Uterus (tissue), 3 donors: ENCODE measurements at regions not wholly inside any gene's neighbourhood (a gene's known extent, or its start where the extent isn't known, plus 50 kb on each side); places are given as distances from the start of the nearest gene placed in this dataset.

Source experiments
- DNase-seq, 2 donors: peaks; one replicate each; pipeline ENCODE4 v3.0.0-alpha.2; 2019 to 2020
- H3K27ac ChIP-seq, 2 donors: fragments of 200-600 bp; sonication (generic); 1 replicate in 1 of 2; 2 replicates in 1 of 2; pipeline ENCODE4 v1.5.1; 2016 to 2018
- H3K27me3 ChIP-seq, 2 donors: fragments of 200-600 bp; sonication (generic); one replicate each; pipeline ENCODE4 v1.5.1; 2018 to 2019; ENCODE audit warnings: control low read depth in 1 of 2
- H3K36me3 ChIP-seq, 2 donors: fragments of 200-600 bp; sonication (generic); one replicate each; pipeline ENCODE4 v1.5.1; 2019; ENCODE audit warnings: control low read depth in 1 of 2
- H3K4me1 ChIP-seq, 2 donors: fragments of 200-600 bp; sonication (generic); one replicate each; pipeline ENCODE4 v1.5.1; 2018 to 2019; ENCODE audit warnings: control low read depth in 1 of 2
- H3K4me3 ChIP-seq, 2 donors: fragments of 200-600 bp; sonication (generic); 1 replicate in 1 of 2; 2 replicates in 1 of 2; pipeline ENCODE4 v1.5.1; 2018 to 2019; ENCODE audit warnings: mild to moderate bottlenecking in 1 of 2
- H3K9me3 ChIP-seq, 2 donors: fragments of 200-600 bp; sonication (generic); one replicate each; pipeline ENCODE4 v1.5.1; 2019; ENCODE audit warnings: control low read depth in 1 of 2
- CTCF ChIP-seq, 4 experiments: fragments of 200-600 bp in 2 of 4; fragments of 450-650 bp in 2 of 4; sonication (generic) in 2 of 4; IDR thresholded peaks; one replicate each; pipeline ENCODE4 v1.5.1; 2016 to 2019; ENCODE audit warnings: antibody characterized with exemption in 4 of 4, mild to moderate bottlenecking in 2 of 4, moderate library complexity in 1 of 4
- POLR2A ChIP-seq, 2 donors: fragments of 450-650 bp; IDR thresholded peaks; one replicate each; pipeline ENCODE4 v1.6.1; 2016; ENCODE audit warnings: antibody characterized with exemption in 2 of 2, mild to moderate bottlenecking in 1 of 2, moderate library complexity in 1 of 2
- intact Hi-C: fragments of 100-400 bp; cut with DNase I; formaldehyde crosslinking; loops from one replicate; pipeline ENCODE4 v1.15.1; 2023; ENCODE audit warnings: low total_unique reads
- donor health status: DM: yes; HTN: yes; CAD: no.

DNA sequence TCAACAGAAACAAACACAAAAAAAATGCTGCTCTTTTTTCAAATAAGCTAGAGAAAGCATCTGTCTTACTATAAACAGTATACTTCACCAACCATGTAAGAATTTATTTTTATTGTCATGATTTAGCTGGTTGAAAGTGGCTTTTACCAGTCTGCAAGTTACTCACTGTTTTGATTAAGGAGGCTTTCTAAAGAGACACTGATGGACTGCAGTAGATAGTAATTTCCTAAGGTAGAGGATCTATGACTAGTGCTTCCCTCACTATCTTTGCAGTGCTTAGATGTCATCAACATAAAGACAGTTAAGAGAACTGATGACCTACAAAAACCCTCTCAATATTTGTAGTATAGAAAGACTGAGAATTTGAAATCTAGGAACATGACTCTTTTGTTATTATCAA lies 846.2 kb upstream of the AGA start:
- no peak overlapping the region for H3K27ac ChIP-seq
- no peak for TF ChIP-seq POLR2A (IDR thresholded peaks at IDR 0.05)
- no peak for TF ChIP-seq CTCF (IDR thresholded peaks at IDR 0.05)

GRCh38 chr4:178293601-178294000 lies 851.4 kb upstream of the AGA start:
- DNase-seq: no peak
- H3K9me3 ChIP-seq: no peaks in the 10 kb centered on the region
- no peaks in the 10 kb centered on the region for H3K4me1 ChIP-seq
- H3K27ac ChIP-seq: no peak overlapping the region
- TF ChIP-seq POLR2A (IDR thresholded peaks at IDR 0.05): no peak
- no peak for TF ChIP-seq CTCF (IDR thresholded peaks at IDR 0.05)
- intact Hi-C loops: no loop called here
- no peaks in the 10 kb centered on the region for H3K27me3 ChIP-seq
- H3K36me3 ChIP-seq: no peaks in the 10 kb centered on the region
- no peak overlapping the region for H3K4me3 ChIP-seq

More for the DNA sequence above, 846.2 kb upstream of the AGA start:
- no peaks in the 10 kb centered on the region for H3K9me3 ChIP-seq
- H3K4me1 ChIP-seq: no peaks in the 10 kb centered on the region
- no peaks in the 10 kb centered on the region for H3K36me3 ChIP-seq
- no peak for DNase-seq
- H3K27me3 ChIP-seq: no peaks in the 10 kb centered on the region
- no peak overlapping the region for H3K4me3 ChIP-seq
- intact Hi-C loops: no loop called here

DNA sequence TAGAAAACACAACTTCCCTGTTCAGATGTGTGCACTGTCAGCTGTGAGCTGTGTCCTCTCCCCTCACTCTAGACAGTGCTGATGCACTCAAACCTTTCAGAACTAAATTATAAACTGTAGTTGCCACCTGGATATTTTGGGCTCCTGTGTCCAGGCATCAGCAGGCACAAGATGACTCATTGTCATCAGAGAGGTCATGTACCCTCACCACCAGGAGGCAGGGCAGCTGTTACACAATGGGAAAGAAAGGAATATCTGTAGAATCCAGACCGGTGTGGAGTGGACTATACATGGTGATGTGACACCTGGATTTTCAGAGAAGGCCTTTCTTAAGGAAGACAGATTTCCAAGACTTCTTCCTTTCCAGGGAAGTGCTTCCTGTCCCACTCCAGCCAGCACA lies 854.4 kb upstream of the AGA start:
- Histone ChIP-seq H3K27ac (no peak overlapping the region), H3K4me3 (no peak overlapping the region), H3K9me3 (no peaks in the 10 kb centered on the region), H3K4me1 (no peaks in the 10 kb centered on the region), H3K27me3 (no peaks in the 10 kb centered on the region), H3K36me3 (no peaks in the 10 kb centered on the region)
- no peak for DNase-seq
- no peak for TF ChIP-seq CTCF (IDR thresholded peaks at IDR 0.05)
- no peak for TF ChIP-seq POLR2A (IDR thresholded peaks at IDR 0.05)
- intact Hi-C loops: no loop called here

- no peaks in the 10 kb centered on the region for H3K9me3 ChIP-seq
- intact Hi-C loops: no loop called here
Measured at GRCh38 chr4:178306565-178306964, 864.3 kb upstream of the AGA start.

DNA sequence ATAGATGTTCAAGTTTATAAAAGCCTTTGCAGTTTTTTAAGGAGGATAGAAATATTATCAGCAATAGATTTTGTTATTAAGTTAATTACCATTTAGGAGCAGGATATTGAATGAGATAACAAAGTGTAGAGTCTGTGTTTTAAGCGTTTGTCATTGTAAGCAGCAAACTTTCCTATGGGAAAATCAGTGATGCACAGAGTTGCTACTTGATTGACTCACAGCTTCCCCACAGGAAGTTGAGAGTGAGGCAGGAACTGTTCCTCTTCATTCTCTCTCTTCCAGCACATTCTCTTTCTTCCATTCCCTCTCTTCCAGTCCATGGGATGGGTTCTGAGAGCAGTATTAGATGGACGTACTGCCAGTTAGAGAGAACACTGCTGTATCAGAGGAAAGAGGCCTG lies 867.7 kb upstream of the AGA start:
- TF ChIP-seq POLR2A (IDR thresholded peaks at IDR 0.05) (no peak), CTCF (IDR thresholded peaks at IDR 0.05) (no peak)
- H3K9me3 ChIP-seq: no peaks in the 10 kb centered on the region
- intact Hi-C loops: no loop called here
- no peaks in the 10 kb centered on the region for H3K36me3 ChIP-seq
- H3K4me1 ChIP-seq: no peaks in the 10 kb centered on the region
- no peak for DNase-seq
- H3K4me3 ChIP-seq: no peak overlapping the region
- H3K27me3 ChIP-seq: no peaks in the 10 kb centered on the region
- no peak overlapping the region for H3K27ac ChIP-seq

More at GRCh38 chr4:178306565-178306964, 864.3 kb upstream of the AGA start:
- no peaks in the 10 kb centered on the region for H3K4me1 ChIP-seq
- H3K36me3 ChIP-seq: no peaks in the 10 kb centered on the region
- H3K27me3 ChIP-seq: no peaks in the 10 kb centered on the region
- no peak for TF ChIP-seq POLR2A (IDR thresholded peaks at IDR 0.05)
- TF ChIP-seq CTCF (IDR thresholded peaks at IDR 0.05): no peak
- no peak overlapping the region for H3K27ac ChIP-seq
- DNase-seq: no peak
- no peak overlapping the region for H3K4me3 ChIP-seq
